ENCODE measurements at regions not wholly inside any gene's neighbourhood (a gene's known extent, or its start where the extent isn't known, plus 50 kb on each side); places are given as distances from the start of the nearest gene placed in this dataset.

- no peak for TF ChIP-seq CTCF (conservative IDR thresholded peaks at IDR 0.05 in 1 of 2, IDR thresholded peaks at IDR 0.05 in 1 of 2; ENCODE audit: low read depth in 1 of 2, low read length in 2 of 2)
- TF ChIP-seq EZH2 (IDR thresholded peaks at IDR 0.05; ENCODE audit: low read length, missing control alignments): no peak
Measured at GRCh38 chr10:79007421-79008319, 61.1 kb upstream of the ZMIZ1 start.
